Transverse colon (tissue), 4 donors: ENCODE measurements at regions not wholly inside any gene's neighbourhood (a gene's known extent, or its start where the extent isn't known, plus 50 kb on each side); places are given as distances from the start of the nearest gene placed in this dataset.

Experiments used
- DNase-seq: peaks from one replicate; pipeline ENCODE4 v3.0.0-alpha.2; 2019
- H3K27ac ChIP-seq, 4 donors: fragments of 200-600 bp; sonication (generic); 2 replicates each; pipeline ENCODE4 v1.5.1; 2016 to 2018; ENCODE audit warnings: inconsistent platforms in 4 of 4
- H3K27me3 ChIP-seq: fragments of 200-600 bp; sonication (generic); 2 replicates; pipeline ENCODE4 v1.5.1; 2017; ENCODE audit warnings: inconsistent platforms
- H3K36me3 ChIP-seq, 4 donors: fragments of 200-600 bp; sonication (generic); 2 replicates each; pipeline ENCODE4 v1.5.1; 2017 to 2019; ENCODE audit warnings: inconsistent platforms in 4 of 4
- H3K4me1 ChIP-seq, 4 donors: fragments of 200-600 bp; sonication (generic); 2 replicates each; pipeline ENCODE4 v1.5.1; 2017 to 2020; ENCODE audit warnings: inconsistent platforms in 4 of 4
- H3K4me3 ChIP-seq, 4 donors: fragments of 200-600 bp; sonication (generic); 1 replicate in 1 of 4; 2 replicates in 3 of 4; pipeline versions ENCODE4 v1.5.1 to v1.6.1; 2017 to 2019; ENCODE audit warnings: inconsistent platforms in 4 of 4
- H3K9me3 ChIP-seq, 2 donors: fragments of 200-600 bp; sonication (generic); 2 replicates each; pipeline ENCODE4 v1.5.1; 2017 to 2019; ENCODE audit warnings: inconsistent platforms in 2 of 2
- CTCF ChIP-seq, 5 experiments: fragments of 200-600 bp in 3 of 5; fragments of 450-650 bp in 2 of 5; sonication (generic) in 3 of 5; IDR thresholded peaks; 1 replicate in 2 of 5; 2 replicates in 3 of 5; pipeline ENCODE4 v1.5.1; 2016 to 2017; ENCODE audit warnings: antibody characterized with exemption in 5 of 5, inconsistent platforms in 3 of 5, mild to moderate bottlenecking in 2 of 5, moderate library complexity in 1 of 5
- EP300 ChIP-seq: sonication (generic); formaldehyde crosslinking; IDR thresholded peaks from one replicate; pipeline ENCODE4 v1.6.1; 2017; ENCODE audit warnings: antibody characterized with exemption, low read depth
- POLR2A ChIP-seq: fragments of 450-650 bp; IDR thresholded peaks from one replicate; pipeline ENCODE4 v1.6.1; 2016; ENCODE audit warnings: antibody characterized with exemption, mild to moderate bottlenecking, moderate library complexity
- POLR2AphosphoS5 ChIP-seq, 3 donors: sonication (generic); formaldehyde crosslinking; IDR thresholded peaks; one replicate each; pipeline ENCODE4 v1.6.1; 2016; ENCODE audit warnings: antibody characterized with exemption in 3 of 3
- WGBS, 2 donors: methylation state at CpG; one replicate each; pipeline ENCODE4 v1.1.5; 2018; ENCODE audit warnings: low coverage in 1 of 2; 5-methylcytosine and 5-hydroxymethylcytosine counted together
- in situ Hi-C, 4 donors: fragments of 200-750 bp; cut with MboI; loops; one replicate each; pipeline versions ENCODE4 v1.15.0 to v1.15.1; 2017; ENCODE audit warnings: low sequenced_read_pairs in 3 of 4, low pct_ligation_motif_present in 1 of 4, low pct_unique_long_range_greater_than_20kb in 1 of 4
- intact Hi-C: fragments of 100-400 bp; cut with DNase I; formaldehyde crosslinking; loops from one replicate; pipeline ENCODE4 v1.15.1; 2023; ENCODE audit warnings: low total_unique reads

GRCh38 chr5:162497455-162497854, 429.9 kb downstream of the GABRG2 start:
- DNase-seq: no peak
- in situ Hi-C loops: no loop called here
- TF ChIP-seq CTCF (IDR thresholded peaks at IDR 0.05) (no peak), POLR2AphosphoS5 (IDR thresholded peaks at IDR 0.05) (no peak), EP300 (no peak), POLR2A (no peak)
- no peaks in the 10 kb centered on the region for H3K4me1 ChIP-seq
- H3K27ac ChIP-seq: no peak overlapping the region
- H3K4me3 ChIP-seq: no peak overlapping the region
- H3K9me3 ChIP-seq: no peaks in the 10 kb centered on the region
- WGBS, 2 donors: 50 to 55% methylated on average over 3 of the region's 3 CpGs
- intact Hi-C loops: no loop called here
- H3K27me3 ChIP-seq: no peaks in the 10 kb centered on the region
- H3K36me3 ChIP-seq: no peaks in the 10 kb centered on the region

DNA sequence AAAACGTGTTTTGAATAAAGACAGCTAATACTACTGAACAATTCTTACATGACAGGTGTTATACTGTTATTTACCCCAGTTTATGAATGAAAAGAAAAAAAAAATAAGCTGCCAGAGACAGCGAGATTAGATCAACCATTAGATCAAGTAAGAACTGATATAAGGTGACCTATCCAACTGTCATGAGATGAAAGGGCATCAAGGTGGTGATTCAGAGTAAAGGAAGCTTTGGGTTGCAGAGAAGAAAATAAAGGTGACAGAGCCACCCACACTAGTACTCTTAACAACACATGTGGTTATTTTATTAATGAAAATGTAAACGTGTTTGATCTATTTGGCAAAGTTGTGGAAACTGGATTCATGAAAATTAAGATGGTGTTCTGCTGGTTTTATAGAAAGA, 435.2 kb downstream of the GABRG2 start:
- 56 to 65% methylated on average over 3 of the region's 3 CpGs for WGBS, 2 donors
- intact Hi-C loops: no loop called here
- Histone ChIP-seq H3K27me3 (no peaks in the 10 kb centered on the region), H3K36me3 (no peaks in the 10 kb centered on the region), H3K9me3 (no peaks in the 10 kb centered on the region), H3K27ac (no peak overlapping the region), H3K4me1 (no peaks in the 10 kb centered on the region), H3K4me3 (no peak overlapping the region)
- in situ Hi-C loops: no loop called here
- no peak for DNase-seq
- no peak for TF ChIP-seq POLR2AphosphoS5 (IDR thresholded peaks at IDR 0.05)
- no peak for TF ChIP-seq EP300
- TF ChIP-seq POLR2A: no peak
- no peak for TF ChIP-seq CTCF (IDR thresholded peaks at IDR 0.05)

GRCh38 chr5:162503796-162504195, 436.2 kb downstream of the GABRG2 start:
- Histone ChIP-seq H3K4me1 (no peaks in the 10 kb centered on the region), H3K27me3 (no peaks in the 10 kb centered on the region), H3K4me3 (no peak overlapping the region), H3K36me3 (no peaks in the 10 kb centered on the region), H3K27ac (no peak overlapping the region), H3K9me3 (no peaks in the 10 kb centered on the region)
- in situ Hi-C loops (no loop called here), intact Hi-C loops (no loop called here)
- WGBS, 2 donors: 82 to 86% methylated on average over 1 to 3 of the region's 3 CpGs
- TF ChIP-seq EP300 (no peak), POLR2AphosphoS5 (IDR thresholded peaks at IDR 0.05) (no peak), CTCF (IDR thresholded peaks at IDR 0.05) (no peak), POLR2A (no peak)
- no peak for DNase-seq

DNA sequence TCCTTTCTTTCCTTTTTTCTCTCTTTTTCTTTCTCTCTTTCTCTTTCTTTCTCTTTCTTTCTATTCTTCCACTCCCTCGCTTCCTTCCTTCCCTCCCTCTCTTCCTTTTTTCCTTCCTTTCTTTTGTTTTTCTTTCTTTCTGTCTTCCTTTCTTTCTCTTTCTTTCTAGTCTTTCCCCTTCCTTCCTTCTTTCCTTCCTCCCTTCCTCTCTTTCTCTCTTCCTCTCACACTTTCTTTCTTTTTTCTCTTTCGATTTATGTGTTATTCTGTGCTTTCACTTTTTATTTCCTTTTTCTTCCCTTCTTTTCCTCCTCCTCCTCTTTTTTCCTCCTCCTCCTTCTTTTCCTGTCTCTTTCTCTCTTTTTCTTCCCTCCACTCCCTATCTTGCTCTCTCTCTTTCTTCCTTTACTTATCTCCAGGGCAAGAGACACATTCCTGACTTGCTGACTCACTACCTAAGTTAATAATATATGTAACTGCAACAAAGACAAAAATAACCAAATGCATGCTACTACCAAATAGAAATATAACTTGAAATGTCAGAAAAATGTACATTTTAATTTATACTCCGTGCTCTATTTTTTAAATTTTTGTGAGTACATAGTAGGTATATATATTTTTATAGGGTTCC, 445.5 kb downstream of the GABRG2 start:
- H3K4me1 ChIP-seq: no peaks in the 10 kb centered on the region
- no peaks in the 10 kb centered on the region for H3K36me3 ChIP-seq
- intact Hi-C loops: no loop called here
- no peak overlapping the region for H3K4me3 ChIP-seq
- H3K27me3 ChIP-seq: no peaks in the 10 kb centered on the region
- H3K27ac ChIP-seq: no peak overlapping the region
- in situ Hi-C loops: no loop called here
- TF ChIP-seq POLR2AphosphoS5 (IDR thresholded peaks at IDR 0.05) (no peak), CTCF (IDR thresholded peaks at IDR 0.05) (no peak), POLR2A (no peak), EP300 (no peak)
- no peaks in the 10 kb centered on the region for H3K9me3 ChIP-seq
- DNase-seq: no peak
- WGBS, 2 donors: 69 to 79% methylated on average over 3 of the region's 3 CpGs
